Tongue (tissue), 1 donor: ENCODE measurements at regions not wholly inside any gene's neighbourhood (a gene's known extent, or its start where the extent isn't known, plus 50 kb on each side); places are given as distances from the start of the nearest gene placed in this dataset.
"Not testable (repeated sequence)": the region's sequence is repeated elsewhere in the genome, so short reads cannot be mapped to it uniquely, and the experiment has no call there.

Source experiments
- DNase-seq: peaks from one replicate; pipeline ENCODE4 v3.0.0-alpha.2; 2015

- DNase-seq, result no peak
These were observed 256.2 kb upstream of the KYNU start for GRCh38 chr2:142621287-142621686.

- no peak for DNase-seq
These were observed 260.0 kb upstream of the KYNU start for GRCh38 chr2:142617461-142617860.

GRCh38 chr2:142615876-142616275 is 261.6 kb upstream of the KYNU start:
- DNase-seq, result no peak

- not testable (repeated sequence) for DNase-seq
These were observed 264.3 kb upstream of the KYNU start for GRCh38 chr2:142613193-142613592.

- no peak for DNase-seq
These were observed 272.0 kb upstream of the KYNU start for GRCh38 chr2:142605421-142605820.

GRCh38 chr2:142603759-142604158 is 273.7 kb upstream of the KYNU start:
- peak; percentile 46 for DNase-seq

GRCh38 chr2:142602418-142602989 is 275.0 kb upstream of the KYNU start:
- no peak for DNase-seq

GRCh38 chr2:142601794-142602193 is 275.7 kb upstream of the KYNU start:
- DNase-seq, result no peak

- DNase-seq, result no peak
These were observed 278.0 kb upstream of the KYNU start for GRCh38 chr2:142599504-142599903.

- no peak for DNase-seq
These were observed 278.6 kb upstream of the KYNU start for GRCh38 chr2:142598846-142599245.

- no peak for DNase-seq
These were observed 281.0 kb upstream of the KYNU start for GRCh38 chr2:142596334-142597088.

GRCh38 chr2:142594935-142595334 is 282.5 kb upstream of the KYNU start:
- DNase-seq, result no peak

- DNase-seq, result no peak
These were observed 285.3 kb upstream of the KYNU start for GRCh38 chr2:142592171-142592570.

- no peak for DNase-seq
These were observed 286.0 kb upstream of the KYNU start for GRCh38 chr2:142591420-142591819.

- no peak for DNase-seq
These were observed 289.2 kb upstream of the KYNU start for GRCh38 chr2:142588269-142588668.

GRCh38 chr2:142586693-142587580 is 290.5 kb upstream of the KYNU start:
- DNase-seq, result no peak

GRCh38 chr2:142585785-142586184 is 291.7 kb upstream of the KYNU start:
- DNase-seq, result no peak

- DNase-seq, result no peak
These were observed 295.1 kb upstream of the KYNU start for GRCh38 chr2:142582317-142582716.

GRCh38 chr2:142581491-142581890 is 296.0 kb upstream of the KYNU start:
- no peak for DNase-seq

GRCh38 chr2:142580691-142581090 is 296.8 kb upstream of the KYNU start:
- no peak for DNase-seq

GRCh38 chr2:142575561-142575960 is 301.9 kb upstream of the KYNU start:
- no peak for DNase-seq

- no peak for DNase-seq
These were observed 303.1 kb upstream of the KYNU start for GRCh38 chr2:142574388-142574787.
